ENCODE measurements at regions not wholly inside any gene's neighbourhood (a gene's known extent, or its start where the extent isn't known, plus 50 kb on each side); places are given as distances from the start of the nearest gene placed in this dataset.

DNA sequence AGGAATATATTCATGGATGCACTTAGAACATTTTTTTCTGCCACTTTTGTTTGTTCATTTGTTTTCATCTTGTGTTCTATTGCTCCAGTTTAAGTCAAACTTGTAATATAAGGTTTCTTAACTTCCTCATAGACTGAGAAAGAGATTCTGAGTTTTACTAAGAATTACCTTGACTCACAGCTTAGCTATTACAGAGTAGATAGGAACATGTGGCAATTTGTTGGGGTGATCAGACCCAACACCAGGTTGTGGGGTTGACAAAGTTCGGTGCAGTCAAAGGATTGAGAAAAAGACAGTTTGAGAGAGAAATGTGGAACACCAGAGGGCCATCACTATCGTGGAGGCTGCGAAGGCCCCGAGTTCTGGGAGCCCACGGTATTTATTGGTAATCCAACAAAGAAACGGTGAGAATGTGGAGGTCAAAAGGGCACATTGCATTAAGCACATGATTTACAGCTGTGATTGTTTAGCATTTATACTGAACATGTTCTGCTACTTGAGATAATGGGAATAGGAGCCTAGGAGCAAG, 2526.0 kb downstream of the PCDH9 start (continued):
- TF ChIP-seq ZBTB33 (IDR thresholded peaks at IDR 0.05; ENCODE audit: extremely low read depth, insufficient replicate concordance, low read length): no peak
- TF ChIP-seq SIN3A (IDR thresholded peaks at IDR 0.05; ENCODE audit: low read depth): no peak
- no peak for TF ChIP-seq RAD21 (IDR thresholded peaks at IDR 0.05; ENCODE audit: low read depth)
- no peak for TF ChIP-seq EZH2phosphoT487 (IDR thresholded peaks at IDR 0.05; ENCODE audit: borderline replicate concordance)

DNA sequence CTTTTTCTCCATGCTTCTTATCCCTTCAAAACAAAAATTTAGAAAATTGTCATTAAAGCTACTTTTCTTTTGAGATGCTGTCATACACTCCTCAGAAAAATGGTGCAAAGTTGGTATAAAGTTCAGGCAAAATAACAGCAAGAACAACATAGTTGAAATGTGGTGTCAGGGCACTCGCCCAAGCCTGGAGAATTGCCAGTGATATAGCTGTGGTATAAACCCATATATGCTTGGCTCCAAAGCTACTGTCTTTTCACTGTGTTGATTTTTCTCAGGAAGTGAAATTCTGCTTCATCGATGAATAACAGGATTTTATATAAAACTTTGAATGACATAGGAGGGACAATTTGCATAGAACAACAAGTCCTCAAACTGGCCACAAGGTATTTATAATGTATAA, 2532.9 kb downstream of the PCDH9 start:
- Histone ChIP-seq H3K9ac (ENCODE audit: low read length) (no peak overlapping the region), H3K27me3 (ENCODE audit: insufficient read depth, low read length) (no peaks in the 10 kb centered on the region), H2AFZ (ENCODE audit: low read depth, low read length, poor library complexity, severe bottlenecking) (no peak overlapping the region), H3K36me3 (ENCODE audit: control insufficient read depth in 1 of 2, insufficient read depth in 2 of 2, low read length in 2 of 2) (no peaks in the 10 kb centered on the region), H3K4me3 (replicated peaks in 1 of 2; ENCODE audit: low read depth in 1 of 2, low read length in 2 of 2) (no peak overlapping the region), H3K9me2 (ENCODE audit: insufficient read depth) (no peaks in the 10 kb centered on the region; the same call in 1 of the 2 replicates), H3K79me2 (ENCODE audit: insufficient read depth, low read length) (no peaks in the 10 kb centered on the region), H3K27ac (ENCODE audit: low read depth, low read length) (no peak overlapping the region), H4K20me1 (ENCODE audit: insufficient read depth) (no peaks in the 10 kb centered on the region), H3K4me1 (ENCODE audit: control insufficient read depth in 1 of 2, insufficient read depth in 2 of 2, low read length in 2 of 2) (no peaks in the 10 kb centered on the region), H3K9me3 (ENCODE audit: control insufficient read depth in 1 of 2, insufficient read depth in 1 of 2, low read depth in 1 of 2, low read length in 2 of 2) (no peaks in the 10 kb centered on the region), H3K4me2 (ENCODE audit: low read length) (no peak overlapping the region)
- BruUV-seq (replicated peaks): no TSS peak
- ChIA-PET CTCF (no interaction called here), POLR2A (no interaction called here), RAD21 (ENCODE audit: low non-redundant PET in 1 of 2, low total read pairs in 2 of 2, uncharacterized antibody in 2 of 2, unreplicated experiment in 2 of 2) (no interaction called here)
- ATAC-seq: no peak
- no peak for DNase-seq (ENCODE audit: low read depth, low spot score)
- intact Hi-C loops (cut with micrococcal nuclease): no loop called here
- TF ChIP-seq POLR2A (IDR thresholded peaks at IDR 0.05; ENCODE audit: borderline replicate concordance, extremely low read depth, insufficient read depth, insufficient read length): no peak
- no peak for TF ChIP-seq CBX3 (IDR thresholded peaks at IDR 0.05; ENCODE audit: low read depth)
- TF ChIP-seq ELF1 (IDR thresholded peaks at IDR 0.05; ENCODE audit: borderline replicate concordance, low read depth): no peak
- no peak for TF ChIP-seq ZNF274 (IDR thresholded peaks at IDR 0.05; ENCODE audit: low read depth, low read length)
- TF ChIP-seq SRF (IDR thresholded peaks at IDR 0.05; ENCODE audit: low read depth): no peak
- TF ChIP-seq FOSL1 (IDR thresholded peaks at IDR 0.05; ENCODE audit: low read depth): no peak
- no peak for TF ChIP-seq EZH2phosphoT487 (IDR thresholded peaks at IDR 0.05; ENCODE audit: borderline replicate concordance)
- no peak for TF ChIP-seq YY1 (IDR thresholded peaks at IDR 0.05; ENCODE audit: extremely low read depth, insufficient replicate concordance, low read depth, low read length)
- no peak for TF ChIP-seq ZBTB33 (IDR thresholded peaks at IDR 0.05; ENCODE audit: extremely low read depth, insufficient replicate concordance, low read length)
- TF ChIP-seq, protein P1, sequence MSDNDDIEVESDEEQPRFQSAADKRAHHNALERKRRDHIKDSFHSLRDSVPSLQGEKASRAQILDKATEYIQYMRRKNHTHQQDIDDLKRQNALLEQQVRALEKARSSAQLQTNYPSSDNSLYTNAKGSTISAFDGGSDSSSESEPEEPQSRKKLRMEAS (IDR thresholded peaks at IDR 0.05): no peak
- TF ChIP-seq JUND (IDR thresholded peaks at IDR 0.05): no peak
- no peak for TF ChIP-seq CTCF (IDR thresholded peaks at IDR 0.05 in 2 of 3, conservative IDR thresholded peaks at IDR 0.05 in 1 of 3; ENCODE audit: borderline replicate concordance in 1 of 3, insufficient read depth in 1 of 3, low read depth in 2 of 3, low read length in 2 of 3)
- no peak for TF ChIP-seq EZH2 (IDR thresholded peaks at IDR 0.05)
- no peak for TF ChIP-seq RAD21 (IDR thresholded peaks at IDR 0.05; ENCODE audit: low read depth)
- TF ChIP-seq SIN3A (IDR thresholded peaks at IDR 0.05; ENCODE audit: low read depth): no peak

Data from HCT116 (cell line).